Neural crest cell (in vitro differentiated cells): ENCODE measurements at regions not wholly inside any gene's neighbourhood (a gene's known extent, or its start where the extent isn't known, plus 50 kb on each side); places are given as distances from the start of the nearest gene placed in this dataset.

Experiments used
- DNase-seq: peaks from one replicate; pipeline ENCODE4 v3.0.0; 2021; ENCODE audit warnings: low read depth, mixed read lengths, low spot score
- H3K27ac Mint-ChIP-seq: one replicate; pipeline ENCODE4 v1.8.0; 2021; ENCODE audit warnings: mild to moderate bottlenecking, mixed read lengths; ENCODE audit not compliant: unreplicated experiment
- H3K27me3 Mint-ChIP-seq: 2 replicates; pipeline ENCODE4 v1.8.0; 2021; ENCODE audit warnings: low read depth, mild to moderate bottlenecking, mixed read lengths
- H3K36me3 Mint-ChIP-seq: 2 replicates; pipeline ENCODE4 v1.8.0; 2021; ENCODE audit warnings: low read depth, mild to moderate bottlenecking, mixed read lengths
- H3K4me1 Mint-ChIP-seq: 2 replicates; pipeline ENCODE4 v1.8.0; 2021; ENCODE audit warnings: mixed read lengths
- H3K4me3 Mint-ChIP-seq: one replicate; pipeline ENCODE4 v1.8.0; 2021; ENCODE audit warnings: mild to moderate bottlenecking, mixed read lengths
- H3K9me3 Mint-ChIP-seq: 2 replicates; pipeline ENCODE4 v1.8.0; 2021; ENCODE audit warnings: mixed read lengths
- CTCF ChIP-seq: fragments of 200-600 bp; sonication (generic); conservative IDR thresholded peaks from 2 replicates; pipeline ENCODE4 v1.5.0; 2021; ENCODE audit warnings: antibody characterized with exemption, mild to moderate bottlenecking

DNA sequence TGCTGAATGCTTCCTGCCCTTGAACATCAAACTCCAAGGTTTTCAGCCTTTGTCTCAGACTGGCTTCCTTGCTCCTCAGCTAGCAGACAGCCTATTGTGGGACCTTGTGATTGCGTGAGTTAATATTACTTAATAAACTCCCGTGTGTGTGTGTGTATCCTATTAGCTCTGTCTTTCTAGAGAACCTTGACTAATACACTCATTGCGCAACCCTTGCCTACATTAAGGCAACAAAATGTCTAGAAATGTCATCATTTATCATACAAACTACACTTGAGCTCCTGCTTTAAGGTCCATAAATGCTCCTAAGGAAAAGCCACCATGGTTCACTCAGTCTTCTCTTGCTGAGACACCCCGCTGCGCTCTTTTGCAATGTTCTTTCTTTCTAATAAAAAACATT lies 2861.0 kb downstream of the PCDH9 start:
- Mint-ChIP-seq H3K27ac (no peak overlapping the region), H3K9me3 (peaks cover 28% of the 10 kb centered on the region), H3K36me3 (peaks cover 4% of the 10 kb centered on the region), H3K4me1 (no peaks in the 10 kb centered on the region), H3K4me3 (no peak overlapping the region), H3K27me3 (no peaks in the 10 kb centered on the region)
- DNase-seq = no peak
- no peak for TF ChIP-seq CTCF

DNA sequence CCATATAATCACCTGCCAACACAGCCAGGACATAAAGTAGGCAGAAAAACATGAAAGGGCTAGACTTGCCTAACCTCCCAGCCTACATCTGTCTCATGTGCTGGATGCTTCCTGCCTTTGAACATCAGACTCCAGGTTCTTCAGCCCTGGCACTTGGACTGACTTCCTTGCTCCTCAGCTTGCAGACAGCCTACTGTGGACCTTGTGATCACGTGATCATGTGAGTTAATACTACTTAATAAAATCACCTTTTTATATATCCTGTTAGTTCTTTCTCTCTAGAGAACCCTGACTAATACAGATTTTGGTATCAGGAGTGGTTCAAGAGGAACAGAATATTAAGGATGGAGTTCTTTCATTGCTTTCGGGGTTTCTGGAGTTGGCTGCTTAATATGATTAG lies 2867.6 kb downstream of the PCDH9 start:
- Mint-ChIP-seq H3K27me3 (no peaks in the 10 kb centered on the region), H3K27ac (no peak overlapping the region), H3K4me3 (no peak overlapping the region), H3K9me3 (peaks cover 15% of the 10 kb centered on the region), H3K36me3 (peaks cover 8% of the 10 kb centered on the region), H3K4me1 (no peaks in the 10 kb centered on the region)
- TF ChIP-seq CTCF = no peak
- no peak for DNase-seq

DNA sequence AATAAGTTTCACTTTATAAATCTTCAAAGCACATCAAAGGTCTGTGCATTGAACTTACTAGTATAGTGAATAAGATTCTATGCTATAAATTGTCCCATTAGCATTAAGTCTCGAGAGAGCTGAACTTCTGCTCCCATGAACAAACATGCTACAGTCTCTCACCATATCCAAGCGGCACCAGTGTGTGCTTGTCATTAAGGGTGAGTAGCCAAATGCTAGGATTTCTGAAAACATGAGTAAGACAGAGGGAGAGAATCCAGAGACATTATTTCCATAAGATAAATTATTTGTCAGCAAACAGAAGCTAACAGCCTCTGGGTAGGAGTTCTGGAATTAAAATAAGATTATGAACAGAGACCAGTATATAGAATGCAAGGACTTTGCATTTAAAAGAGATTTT lies 2882.5 kb downstream of the PCDH9 start:
- no peak for TF ChIP-seq CTCF
- no peak for DNase-seq
- H3K27me3 Mint-ChIP-seq = no peaks in the 10 kb centered on the region
- H3K36me3 Mint-ChIP-seq = no peaks in the 10 kb centered on the region
- H3K27ac Mint-ChIP-seq = no peak overlapping the region
- H3K4me3 Mint-ChIP-seq = no peak overlapping the region
- H3K4me1 Mint-ChIP-seq = no peaks in the 10 kb centered on the region
- peaks cover 5% of the 10 kb centered on the region for H3K9me3 Mint-ChIP-seq

DNA sequence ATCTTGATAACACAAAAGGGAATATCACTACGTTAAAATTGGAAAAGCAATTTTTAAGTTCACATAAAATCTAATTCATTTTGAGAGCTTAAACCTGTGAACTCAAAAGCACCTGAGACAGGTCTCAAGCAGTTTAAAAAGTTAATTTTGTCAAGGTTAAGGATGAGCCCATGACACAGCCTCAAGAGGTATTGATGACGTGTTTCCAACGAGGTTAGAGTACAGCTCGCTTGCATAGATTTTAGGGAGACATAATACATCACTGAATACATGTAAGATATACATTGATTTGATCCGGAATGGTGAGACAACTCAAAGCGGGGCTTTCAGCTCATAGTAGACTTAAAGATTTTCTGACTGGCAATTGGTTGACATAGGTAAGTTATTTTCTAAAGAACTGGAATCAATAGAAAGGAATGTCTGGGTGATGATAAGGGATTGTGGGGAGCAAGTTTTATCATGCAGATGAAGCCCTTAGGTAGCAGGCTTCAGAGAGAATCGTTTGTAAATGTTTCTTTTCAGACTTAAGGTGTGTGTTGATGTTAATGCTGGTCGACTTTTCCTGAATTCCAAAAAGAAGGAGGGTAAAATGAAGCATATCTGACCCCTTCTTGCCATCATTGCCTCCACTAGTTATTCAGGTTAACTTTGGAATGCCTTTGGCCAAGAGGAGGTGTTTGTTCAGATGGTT lies 2890.6 kb downstream of the PCDH9 start:
- DNase-seq = no peak
- no peaks in the 10 kb centered on the region for H3K4me1 Mint-ChIP-seq
- H3K27me3 Mint-ChIP-seq = no peaks in the 10 kb centered on the region
- H3K27ac Mint-ChIP-seq = no peak overlapping the region
- no peak for TF ChIP-seq CTCF
- H3K4me3 Mint-ChIP-seq = no peak overlapping the region
- peaks cover 2% of the 10 kb centered on the region for H3K36me3 Mint-ChIP-seq
- peaks cover 7% of the 10 kb centered on the region for H3K9me3 Mint-ChIP-seq

GRCh38 chr13:64338671-64339070 lies 2891.5 kb downstream of the PCDH9 start:
- peaks cover 2% of the 10 kb centered on the region for H3K36me3 Mint-ChIP-seq
- peaks cover 9% of the 10 kb centered on the region for H3K9me3 Mint-ChIP-seq
- no peak for TF ChIP-seq CTCF
- no peak overlapping the region for H3K27ac Mint-ChIP-seq
- H3K4me3 Mint-ChIP-seq = no peak overlapping the region
- no peak for DNase-seq
- H3K27me3 Mint-ChIP-seq = no peaks in the 10 kb centered on the region
- no peaks in the 10 kb centered on the region for H3K4me1 Mint-ChIP-seq
